Ovary (tissue), 3 donors: ENCODE measurements at regions not wholly inside any gene's neighbourhood (a gene's known extent, or its start where the extent isn't known, plus 50 kb on each side); places are given as distances from the start of the nearest gene placed in this dataset.

Experiments
- CTCF ChIP-seq, 3 donors: fragments of 450-650 bp in 2 of 3; fragments of 200-600 bp in 1 of 3; IDR thresholded peaks; one replicate each; pipeline versions ENCODE4 v1.5.1 to v1.8.0; 2016 to 2022; ENCODE audit warnings: antibody characterized with exemption in 3 of 3, mild to moderate bottlenecking in 1 of 3
- EP300 ChIP-seq: sonication (generic); formaldehyde crosslinking; IDR thresholded peaks from one replicate; pipeline ENCODE4 v1.6.1; 2017; ENCODE audit warnings: antibody characterized with exemption
- donor health status: DM: no; HTN: no; CAD: no.

- TF ChIP-seq CTCF (IDR thresholded peaks at IDR 0.05), result no peak
- no peak for TF ChIP-seq EP300
These were observed 641.6 kb downstream of the LRRC70 start for GRCh38 chr5:63220244-63220643.
